ENCODE measurements at regions not wholly inside any gene's neighbourhood (a gene's known extent, or its start where the extent isn't known, plus 50 kb on each side); places are given as distances from the start of the nearest gene placed in this dataset.

GRCh38 chr18:78649421-78649820, 330.2 kb upstream of the SALL3 start:
- in situ Hi-C loops (cut with HindIII; ENCODE audit: extremely low pct_ligation_motif_present, low pct_unique_long_range_greater_than_20kb) (no loop called here), intact Hi-C loops (cut with micrococcal nuclease; ENCODE audit: unreplicated experiment) (no loop called here)
- Histone ChIP-seq H3K4me3 (replicated peaks in 1 of 3; ENCODE audit: insufficient read depth in 1 of 3, low read depth in 2 of 3, low read length in 3 of 3) (no peak overlapping the region), H3K79me2 (ENCODE audit: insufficient read depth, low read length) (no peaks in the 10 kb centered on the region), H4K20me1 (ENCODE audit: insufficient read depth, low read length) (no peaks in the 10 kb centered on the region), H3K36me3 (replicated peaks in 1 of 2; ENCODE audit: control insufficient read depth in 1 of 2, insufficient read depth in 2 of 2, low read length in 2 of 2) (no peaks in the 10 kb centered on the region), H3K27ac (ENCODE audit: extremely low read length, insufficient read depth, low read length) (no peak overlapping the region), H2AFZ (ENCODE audit: low read length) (no peak overlapping the region), H3K4me1 (ENCODE audit: insufficient read depth, low read length) (no peaks in the 10 kb centered on the region), H3K27me3 (ENCODE audit: control insufficient read depth in 1 of 2, insufficient read depth in 2 of 2, low read length in 2 of 2) (no peaks in the 10 kb centered on the region; a peak in 2 of 5 replicates), H3K4me2 (ENCODE audit: low read depth, low read length) (no peak overlapping the region), H3K9me3 (ENCODE audit: low read length) (peaks cover 18% of the 10 kb centered on the region), H3K9ac (ENCODE audit: insufficient read depth, low read depth, low read length) (no peak overlapping the region)
- 0% methylated on average over 5 of the region's 10 CpGs for WGBS (ENCODE audit: low lambda C conversion rate)
- ChIA-PET CTCF (ENCODE audit: low intra/inter-chr PET ratio, low total read pairs) (no interaction called here), POLR2A (no interaction called here)
- BruUV-seq (replicated peaks) = no TSS peak
- ATAC-seq (no peak), FAIRE-seq (no peak), DNase-seq (ENCODE audit: low spot score) (no peak)
- TF ChIP-seq POLR2AphosphoS5 (IDR thresholded peaks at IDR 0.05; ENCODE audit: low read depth, low read length) (no peak), HMGA1 (CRISPR knock-in tag; conservative IDR thresholded peaks at IDR 0.05) (no peak), REL (CRISPR knock-in tag; conservative IDR thresholded peaks at IDR 0.05) (no peak), ZNF790 (CRISPR knock-in tag; IDR thresholded peaks at IDR 0.05; ENCODE audit: borderline replicate concordance) (no peak), ISL2 (CRISPR knock-in tag; IDR thresholded peaks at IDR 0.05) (no peak), ZNF143 (CRISPR knock-in tag; IDR thresholded peaks at IDR 0.05) (no peak), ZFP41 (CRISPR knock-in tag; IDR thresholded peaks at IDR 0.05; ENCODE audit: borderline replicate concordance) (no peak), TEAD2 (CRISPR knock-in tag; IDR thresholded peaks at IDR 0.05) (no peak), JUND (CRISPR knock-in tag; IDR thresholded peaks at IDR 0.05) (no peak), ZNF781 (CRISPR knock-in tag; IDR thresholded peaks at IDR 0.05; ENCODE audit: borderline replicate concordance, not compliant biosample characterization) (no peak)

GRCh38 chr18:78650926-78651325, 328.7 kb upstream of the SALL3 start:
- no peak for ATAC-seq
- TF ChIP-seq EZH2 (conservative IDR thresholded peaks at IDR 0.05; ENCODE audit: low read depth, low read length) (no peak), ZBTB14 (CRISPR knock-in tag; IDR thresholded peaks at IDR 0.05) (no peak), SP1 (IDR thresholded peaks at IDR 0.05) (no peak), SP1 (CRISPR knock-in tag; IDR thresholded peaks at IDR 0.05) (no peak), ZBTB21 (CRISPR knock-in tag; IDR thresholded peaks at IDR 0.05) (no peak), FOXO4 (CRISPR knock-in tag; conservative IDR thresholded peaks at IDR 0.05) (no peak)

More at GRCh38 chr18:78650926-78651325, 328.7 kb upstream of the SALL3 start:
- WGBS (ENCODE audit: low lambda C conversion rate) = 52% methylated on average over 5 of the region's 13 CpGs
- intact Hi-C loops (cut with micrococcal nuclease; ENCODE audit: unreplicated experiment) = no loop called here
- Histone ChIP-seq H3K79me2 (ENCODE audit: insufficient read depth, low read length) (no peaks in the 10 kb centered on the region), H3K36me3 (replicated peaks in 1 of 2; ENCODE audit: control insufficient read depth in 1 of 2, insufficient read depth in 2 of 2, low read length in 2 of 2) (no peaks in the 10 kb centered on the region), H2AFZ (ENCODE audit: low read length) (no peak overlapping the region), H3K4me3 (replicated peaks in 1 of 3; ENCODE audit: insufficient read depth in 1 of 3, low read depth in 2 of 3, low read length in 3 of 3) (no peak overlapping the region), H3K4me2 (ENCODE audit: low read depth, low read length) (no peak overlapping the region), H3K27ac (ENCODE audit: extremely low read length, insufficient read depth, low read length) (no peak overlapping the region), H3K4me1 (ENCODE audit: insufficient read depth, low read length) (no peaks in the 10 kb centered on the region), H4K20me1 (ENCODE audit: insufficient read depth, low read length) (no peaks in the 10 kb centered on the region), H3K9ac (ENCODE audit: insufficient read depth, low read depth, low read length) (no peak overlapping the region), H3K27me3 (ENCODE audit: control insufficient read depth in 1 of 2, insufficient read depth in 2 of 2, low read length in 2 of 2) (no peaks in the 10 kb centered on the region; a peak in 2 of 5 replicates), H3K9me3 (ENCODE audit: low read length) (peaks cover 24% of the 10 kb centered on the region)
- ChIA-PET CTCF (ENCODE audit: low intra/inter-chr PET ratio, low total read pairs) (no interaction called here), POLR2A (no interaction called here)
- FAIRE-seq (no peak), DNase-seq (ENCODE audit: low spot score) (no peak)
- in situ Hi-C loops (cut with HindIII; ENCODE audit: extremely low pct_ligation_motif_present, low pct_unique_long_range_greater_than_20kb) = loop anchor here (25.0 kb wide), 1 partner anchor 336 kb away; the partner anchor contains the start of gene SALL3
- no TSS peak for BruUV-seq (replicated peaks)

Data from HepG2 (cell line).